ENCODE measurements at regions not wholly inside any gene's neighbourhood (a gene's known extent, or its start where the extent isn't known, plus 50 kb on each side); places are given as distances from the start of the nearest gene placed in this dataset.

- no peak for DNase-seq
- intact Hi-C loops (cut with DNase I): no loop called here
- no peak for TF ChIP-seq POLR2A (IDR thresholded peaks at IDR 0.05)
- no peak for TF ChIP-seq CTCF (IDR thresholded peaks at IDR 0.05)
- WGBS, 2 donors: 73 to 80% methylated on average over 3 of the region's 3 CpGs
- no peaks in the 10 kb centered on the region for H3K4me1 ChIP-seq
- H3K36me3 ChIP-seq: no peaks in the 10 kb centered on the region
- H3K4me3 ChIP-seq (replicated peaks in 1 of 3): no peak overlapping the region
- H3K27ac ChIP-seq: no peak overlapping the region
- H3K27me3 ChIP-seq: no peaks in the 10 kb centered on the region
- no peaks in the 10 kb centered on the region for H3K9me3 ChIP-seq
Observed at GRCh38 chr2:41912337-41912736, 135.5 kb upstream of the PKDCC start.

- Histone ChIP-seq H3K36me3 (no peaks in the 10 kb centered on the region), H3K27me3 (no peaks in the 10 kb centered on the region), H3K4me1 (no peaks in the 10 kb centered on the region), H3K27ac (no peak overlapping the region), H3K9me3 (no peaks in the 10 kb centered on the region), H3K4me3 (replicated peaks in 1 of 3) (no peak overlapping the region)
- DNase-seq: no peak
- TF ChIP-seq POLR2A (IDR thresholded peaks at IDR 0.05) (no peak), CTCF (IDR thresholded peaks at IDR 0.05) (no peak)
- intact Hi-C loops (cut with DNase I): no loop called here
- WGBS, 2 donors: 94 to 95% methylated on average over 2 of the region's 2 CpGs
Observed at GRCh38 chr2:41912776-41913175, 135.0 kb upstream of the PKDCC start.

GRCh38 chr2:41913311-41913710, 134.5 kb upstream of the PKDCC start:
- no peaks in the 10 kb centered on the region for H3K4me1 ChIP-seq
- H3K4me3 ChIP-seq (replicated peaks in 1 of 3): no peak overlapping the region
- no peak for TF ChIP-seq POLR2A (IDR thresholded peaks at IDR 0.05)
- no peak for TF ChIP-seq CTCF (IDR thresholded peaks at IDR 0.05)
- WGBS, 2 donors: 84 to 86% methylated on average over 8 of the region's 8 CpGs
- no peak overlapping the region for H3K27ac ChIP-seq
- H3K9me3 ChIP-seq: no peaks in the 10 kb centered on the region
- no peaks in the 10 kb centered on the region for H3K27me3 ChIP-seq
- intact Hi-C loops (cut with DNase I): no loop called here
- no peaks in the 10 kb centered on the region for H3K36me3 ChIP-seq
- no peak for DNase-seq

- H3K27ac ChIP-seq: no peak overlapping the region
- no peaks in the 10 kb centered on the region for H3K9me3 ChIP-seq
- H3K36me3 ChIP-seq: no peaks in the 10 kb centered on the region
- no peaks in the 10 kb centered on the region for H3K27me3 ChIP-seq
- intact Hi-C loops (cut with DNase I): no loop called here
- no peak overlapping the region for H3K4me3 ChIP-seq (replicated peaks in 1 of 3)
- no peaks in the 10 kb centered on the region for H3K4me1 ChIP-seq
- no peak for DNase-seq
- TF ChIP-seq CTCF (IDR thresholded peaks at IDR 0.05) (no peak), POLR2A (IDR thresholded peaks at IDR 0.05) (no peak)
- 78 to 92% methylated on average over 7 of the region's 7 CpGs for WGBS, 2 donors
Observed at GRCh38 chr2:41913921-41914609, 133.8 kb upstream of the PKDCC start.

- H3K27ac ChIP-seq: no peak overlapping the region
- TF ChIP-seq CTCF (IDR thresholded peaks at IDR 0.05) (no peak), POLR2A (IDR thresholded peaks at IDR 0.05) (no peak)
- DNase-seq: no peak
Observed at GRCh38 chr2:41914936-41915335, 132.9 kb upstream of the PKDCC start.

More at GRCh38 chr2:41914936-41915335, 132.9 kb upstream of the PKDCC start:
- intact Hi-C loops (cut with DNase I): no loop called here
- no peaks in the 10 kb centered on the region for H3K36me3 ChIP-seq
- no peaks in the 10 kb centered on the region for H3K27me3 ChIP-seq
- no peaks in the 10 kb centered on the region for H3K4me1 ChIP-seq
- H3K4me3 ChIP-seq (replicated peaks in 1 of 3): no peak overlapping the region
- H3K9me3 ChIP-seq: no peaks in the 10 kb centered on the region

All from thyroid gland (tissue), 4 donors.